ENCODE measurements at regions not wholly inside any gene's neighbourhood (a gene's known extent, or its start where the extent isn't known, plus 50 kb on each side); places are given as distances from the start of the nearest gene placed in this dataset.

GRCh38 chr11:119855066-119855465, 126.1 kb upstream of the NECTIN1 start (continued):
- TF ChIP-seq CTCF (conservative IDR thresholded peaks at IDR 0.05; ENCODE audit: low read depth in 2 of 2), result no peak
- no peak for TF ChIP-seq NANOG (IDR thresholded peaks at IDR 0.05; ENCODE audit: borderline replicate concordance)

DNA sequence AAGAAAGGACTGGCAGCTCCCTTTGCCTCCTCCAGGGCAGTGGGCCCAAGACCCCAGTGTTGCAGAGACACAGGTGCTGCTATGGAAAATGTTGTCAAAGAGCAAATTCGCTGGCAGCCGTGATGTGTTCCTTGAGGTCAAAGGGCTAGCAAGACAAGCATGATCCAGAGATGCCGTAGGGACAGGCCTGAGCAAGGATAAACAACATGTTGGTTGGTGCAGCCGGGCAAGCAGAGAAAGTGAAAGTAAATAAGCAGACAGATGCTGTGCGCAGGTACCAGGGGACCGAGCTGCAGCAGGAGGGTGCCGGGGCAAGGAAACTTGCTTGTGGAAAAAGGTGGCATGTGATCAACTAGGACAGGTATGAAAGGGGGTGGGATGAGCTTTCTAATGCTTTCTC, 125.5 kb upstream of the NECTIN1 start:
- peaks cover 15% of the 10 kb centered on the region for H3K27me3 Mint-ChIP-seq (ENCODE audit: insufficient read depth, low read depth, poor library complexity)

More for the DNA sequence above, 125.5 kb upstream of the NECTIN1 start:
- Mint-ChIP-seq H3K9me3 (no peaks in the 10 kb centered on the region), H3K4me3 (no peak overlapping the region), H3K36me3 (ENCODE audit: low read depth) (no peaks in the 10 kb centered on the region), H3K27ac (no peak overlapping the region), H3K4me1 (0 out of 3 replicates have a peak, but pooled peaks cover 3% of the 10 kb centered on the region)
- DNase-seq (ENCODE audit: low spot score), result no peak
- Histone ChIP-seq H3K4me2 (no peak overlapping the region), H3F3A (replicated peaks; ENCODE audit: low read depth) (no peaks in the 10 kb centered on the region), H3K27me3 (ENCODE audit: insufficient read depth) (no peaks in the 10 kb centered on the region), H3K79me2 (replicated peaks; ENCODE audit: insufficient read depth) (no peaks in the 10 kb centered on the region), H3K4me3 (no peak overlapping the region), H3K27ac (ENCODE audit: low read depth) (no peak overlapping the region), H3K9me2 (ENCODE audit: insufficient read depth) (no peaks in the 10 kb centered on the region), H2AFZ (no peak overlapping the region), H3K4me1 (ENCODE audit: insufficient read depth) (no peaks in the 10 kb centered on the region), H3K36me3 (ENCODE audit: insufficient read depth) (no peaks in the 10 kb centered on the region), H4K20me1 (replicated peaks; ENCODE audit: insufficient read depth) (no peaks in the 10 kb centered on the region)
- TF ChIP-seq ZNF114 (CRISPR knock-in tag; IDR thresholded peaks at IDR 0.05) (no peak), ZNF331 (CRISPR knock-in tag; IDR thresholded peaks at IDR 0.05; ENCODE audit: low read depth) (no peak), CTCF (conservative IDR thresholded peaks at IDR 0.05; ENCODE audit: low read depth in 2 of 2) (no peak), STAT1 (IDR thresholded peaks at IDR 0.05; ENCODE audit: unreplicated experiment) (no peak), JUNB (IDR thresholded peaks at IDR 0.05; ENCODE audit: unreplicated experiment) (no peak), ETS1 (IDR thresholded peaks at IDR 0.05) (no peak), ZNF462 (CRISPR knock-in tag; IDR thresholded peaks at IDR 0.05) (no peak)
- ATAC-seq, result no peak
